ENCODE measurements at regions not wholly inside any gene's neighbourhood (a gene's known extent, or its start where the extent isn't known, plus 50 kb on each side); places are given as distances from the start of the nearest gene placed in this dataset.

DNA sequence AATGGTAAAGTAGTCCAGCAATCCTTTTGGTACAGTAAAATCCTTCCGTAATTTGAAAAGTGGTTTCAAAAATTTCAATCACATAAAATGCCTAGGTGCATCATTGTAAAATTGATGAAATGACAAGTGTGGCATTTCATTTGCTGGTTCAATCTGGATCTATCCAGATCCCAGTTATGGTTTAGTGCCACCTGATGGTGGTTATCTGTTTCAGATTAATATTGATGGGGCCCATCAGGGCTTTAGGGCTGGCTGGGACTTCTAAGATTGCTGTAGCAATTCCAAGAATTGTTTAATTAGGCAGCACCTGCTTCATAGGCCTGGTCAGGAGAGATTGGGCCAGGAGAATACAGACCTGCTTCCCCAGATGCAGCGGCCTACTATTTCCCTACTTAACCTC is 55.5 kb upstream of the PIK3C3 start:
- no peak overlapping the region for H3K4me3 ChIP-seq
- no peaks in the 10 kb centered on the region for H3K36me3 ChIP-seq
- H3K9me3 ChIP-seq, result peaks cover 0 to 8% of the 10 kb centered on the region in 2 donors
- TF ChIP-seq POLR2A (IDR thresholded peaks at IDR 0.05) (no peak), POLR2AphosphoS5 (IDR thresholded peaks at IDR 0.05) (no peak)
- TF ChIP-seq, protein P1, sequence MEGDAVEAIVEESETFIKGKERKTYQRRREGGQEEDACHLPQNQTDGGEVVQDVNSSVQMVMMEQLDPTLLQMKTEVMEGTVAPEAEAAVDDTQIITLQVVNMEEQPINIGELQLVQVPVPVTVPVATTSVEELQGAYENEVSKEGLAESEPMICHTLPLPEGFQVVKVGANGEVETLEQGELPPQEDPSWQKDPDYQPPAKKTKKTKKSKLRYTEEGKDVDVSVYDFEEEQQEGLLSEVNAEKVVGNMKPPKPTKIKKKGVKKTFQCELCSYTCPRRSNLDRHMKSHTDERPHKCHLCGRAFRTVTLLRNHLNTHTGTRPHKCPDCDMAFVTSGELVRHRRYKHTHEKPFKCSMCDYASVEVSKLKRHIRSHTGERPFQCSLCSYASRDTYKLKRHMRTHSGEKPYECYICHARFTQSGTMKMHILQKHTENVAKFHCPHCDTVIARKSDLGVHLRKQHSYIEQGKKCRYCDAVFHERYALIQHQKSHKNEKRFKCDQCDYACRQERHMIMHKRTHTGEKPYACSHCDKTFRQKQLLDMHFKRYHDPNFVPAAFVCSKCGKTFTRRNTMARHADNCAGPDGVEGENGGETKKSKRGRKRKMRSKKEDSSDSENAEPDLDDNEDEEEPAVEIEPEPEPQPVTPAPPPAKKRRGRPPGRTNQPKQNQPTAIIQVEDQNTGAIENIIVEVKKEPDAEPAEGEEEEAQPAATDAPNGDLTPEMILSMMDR (IDR thresholded peaks at IDR 0.05), result no peak
- DNase-seq (ENCODE audit: low spot score in 2 of 2), result no peak
- no peak overlapping the region for H3K27ac ChIP-seq
- H3K27me3 ChIP-seq, result no peaks in the 10 kb centered on the region
- intact Hi-C loops (cut with DNase I; ENCODE audit: low total_unique reads), result no loop called here
- H3K4me1 ChIP-seq, result no peaks in the 10 kb centered on the region

GRCh38 chr18:41893432-41893831 is 61.6 kb upstream of the PIK3C3 start:
- H3K4me1 ChIP-seq, result no peaks in the 10 kb centered on the region
- no peak for TF ChIP-seq POLR2AphosphoS5 (IDR thresholded peaks at IDR 0.05)
- TF ChIP-seq, protein P1 (IDR thresholded peaks at IDR 0.05), result no peak
- TF ChIP-seq POLR2A (IDR thresholded peaks at IDR 0.05), result no peak
- H3K27ac ChIP-seq, result no peak overlapping the region
- DNase-seq (ENCODE audit: low spot score in 2 of 2), result no peak
- peaks cover 0 to 8% of the 10 kb centered on the region in 2 donors for H3K9me3 ChIP-seq
- no peaks in the 10 kb centered on the region for H3K27me3 ChIP-seq
- intact Hi-C loops (cut with DNase I; ENCODE audit: low total_unique reads), result no loop called here
- no peaks in the 10 kb centered on the region for H3K36me3 ChIP-seq
- H3K4me3 ChIP-seq, result no peak overlapping the region

GRCh38 chr18:41887100-41887499 is 67.9 kb upstream of the PIK3C3 start:
- no peaks in the 10 kb centered on the region for H3K4me1 ChIP-seq
- no peak overlapping the region for H3K4me3 ChIP-seq
- no peaks in the 10 kb centered on the region for H3K36me3 ChIP-seq
- no peaks in the 10 kb centered on the region for H3K27me3 ChIP-seq
- intact Hi-C loops (cut with DNase I; ENCODE audit: low total_unique reads), result no loop called here
- no peaks in the 10 kb centered on the region for H3K9me3 ChIP-seq
- TF ChIP-seq POLR2AphosphoS5 (IDR thresholded peaks at IDR 0.05) (no peak), POLR2A (IDR thresholded peaks at IDR 0.05) (no peak)
- TF ChIP-seq, protein P1 (IDR thresholded peaks at IDR 0.05), result no peak
- no peak overlapping the region for H3K27ac ChIP-seq
- no peak for DNase-seq (ENCODE audit: low spot score in 2 of 2)

DNA sequence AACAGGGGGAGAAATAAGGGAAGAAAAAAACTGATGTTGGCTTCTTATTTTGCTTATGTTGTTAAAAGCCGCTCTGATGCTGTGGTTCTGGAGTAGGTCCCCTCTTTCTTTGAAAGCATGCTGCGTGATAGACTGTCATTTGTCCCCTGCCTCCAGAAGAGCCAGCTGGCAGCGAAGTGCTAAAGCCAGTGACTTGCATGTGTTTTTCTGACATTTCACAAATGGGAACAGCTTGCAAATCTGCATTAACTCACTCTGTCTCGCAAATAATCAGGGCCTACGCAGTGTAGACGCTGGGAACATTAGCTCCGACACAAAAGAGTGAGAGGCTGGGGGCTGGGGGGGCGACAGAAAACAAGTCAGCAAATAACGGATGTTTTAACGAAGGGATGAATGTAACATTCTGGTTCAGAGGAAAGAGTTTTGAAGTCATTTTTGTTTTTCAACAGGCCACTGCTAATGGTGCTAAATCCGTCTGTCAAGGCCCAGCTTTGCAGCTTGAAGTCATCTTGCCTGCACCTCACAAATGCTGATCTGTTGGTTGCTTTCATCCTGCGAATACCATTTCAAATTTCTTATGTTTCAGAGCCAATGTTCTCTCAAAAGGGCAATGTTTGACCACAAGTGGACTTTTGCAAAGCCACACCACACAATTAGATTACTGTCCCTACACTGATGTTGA is 68.8 kb upstream of the PIK3C3 start:
- no peaks in the 10 kb centered on the region for H3K4me1 ChIP-seq
- H3K4me3 ChIP-seq, result no peak overlapping the region
- no peak overlapping the region for H3K27ac ChIP-seq
- no peaks in the 10 kb centered on the region for H3K36me3 ChIP-seq
- TF ChIP-seq, protein P1 (IDR thresholded peaks at IDR 0.05), result no peak
- TF ChIP-seq POLR2AphosphoS5 (IDR thresholded peaks at IDR 0.05) (no peak), POLR2A (IDR thresholded peaks at IDR 0.05) (no peak)
- no peak for DNase-seq (ENCODE audit: low spot score in 2 of 2)
- no peaks in the 10 kb centered on the region for H3K27me3 ChIP-seq
- no peaks in the 10 kb centered on the region for H3K9me3 ChIP-seq
- intact Hi-C loops (cut with DNase I; ENCODE audit: low total_unique reads), result no loop called here

DNA sequence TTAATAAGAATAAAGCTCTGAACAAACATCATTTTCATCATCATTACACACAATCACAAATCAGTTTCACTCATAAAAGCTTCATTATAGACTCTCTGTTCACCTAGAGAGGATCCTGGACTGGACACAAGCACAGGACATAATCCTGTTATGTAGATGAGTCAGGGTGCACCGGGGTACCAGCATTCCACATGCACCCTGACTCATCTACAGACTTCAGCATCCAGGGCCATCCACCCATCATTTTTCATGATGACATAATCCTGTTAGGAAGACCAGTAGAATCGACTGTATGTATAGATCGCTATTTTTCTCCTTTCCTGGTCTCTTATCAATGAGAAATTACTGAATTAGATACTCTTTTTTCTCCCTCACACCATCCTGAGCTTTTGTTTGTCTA is 73.7 kb upstream of the PIK3C3 start:
- no peaks in the 10 kb centered on the region for H3K9me3 ChIP-seq
- TF ChIP-seq POLR2A (IDR thresholded peaks at IDR 0.05) (no peak), POLR2AphosphoS5 (IDR thresholded peaks at IDR 0.05) (no peak)
- TF ChIP-seq, protein P1 (IDR thresholded peaks at IDR 0.05), result no peak
- H3K27ac ChIP-seq, result no peak overlapping the region
- intact Hi-C loops (cut with DNase I; ENCODE audit: low total_unique reads), result no loop called here
- H3K4me1 ChIP-seq, result no peaks in the 10 kb centered on the region
- H3K4me3 ChIP-seq, result no peak overlapping the region
- DNase-seq (ENCODE audit: low spot score in 2 of 2), result no peak
- no peaks in the 10 kb centered on the region for H3K27me3 ChIP-seq
- no peaks in the 10 kb centered on the region for H3K36me3 ChIP-seq
